ENCODE measurements at regions not wholly inside any gene's neighbourhood (a gene's known extent, or its start where the extent isn't known, plus 50 kb on each side); places are given as distances from the start of the nearest gene placed in this dataset.

GRCh38 chr5:126031989-126032716 lies 391.1 kb upstream of the GRAMD2B start:
- DNase-seq (ENCODE audit: low spot score, unreplicated experiment) = no peak
- H3K27ac Mint-ChIP-seq = no peak overlapping the region
- H3K4me3 Mint-ChIP-seq (ENCODE audit: low read depth) = no peak overlapping the region
- TF ChIP-seq CTCF (IDR thresholded peaks at IDR 0.05; ENCODE audit: unreplicated experiment) = no peak
- H3K9me3 Mint-ChIP-seq (ENCODE audit: low read depth) = peaks cover 33% of the 10 kb centered on the region
- peaks cover 2% of the 10 kb centered on the region for H3K4me1 Mint-ChIP-seq (ENCODE audit: low read depth)
- no peaks in the 10 kb centered on the region for H3K27me3 Mint-ChIP-seq
- peaks cover 11% of the 10 kb centered on the region for H3K36me3 Mint-ChIP-seq (ENCODE audit: insufficient read depth)

- Mint-ChIP-seq H3K27ac (peak overlapping the region; percentile 96), H3K9me3 (ENCODE audit: low read depth) (peaks cover 3% of the 10 kb centered on the region), H3K4me3 (ENCODE audit: low read depth) (no peak overlapping the region), H3K4me1 (ENCODE audit: low read depth) (peaks cover 50% of the 10 kb centered on the region), H3K36me3 (ENCODE audit: insufficient read depth) (peaks cover 4% of the 10 kb centered on the region), H3K27me3 (no peaks in the 10 kb centered on the region)
- no peak for TF ChIP-seq CTCF (IDR thresholded peaks at IDR 0.05; ENCODE audit: unreplicated experiment)
- no peak for DNase-seq (ENCODE audit: low spot score, unreplicated experiment)
These were observed 379.5 kb upstream of the GRAMD2B start for GRCh38 chr5:126043688-126044087.

GRCh38 chr5:126044111-126044668 lies 379.0 kb upstream of the GRAMD2B start:
- Mint-ChIP-seq H3K4me1 (ENCODE audit: low read depth) (peaks cover 51% of the 10 kb centered on the region), H3K27me3 (no peaks in the 10 kb centered on the region), H3K9me3 (ENCODE audit: low read depth) (peaks cover 3% of the 10 kb centered on the region), H3K4me3 (ENCODE audit: low read depth) (no peak overlapping the region), H3K36me3 (ENCODE audit: insufficient read depth) (peaks cover 4% of the 10 kb centered on the region), H3K27ac (peak overlapping the region; percentile 96)
- no peak for TF ChIP-seq CTCF (IDR thresholded peaks at IDR 0.05; ENCODE audit: unreplicated experiment)
- no peak for DNase-seq (ENCODE audit: low spot score, unreplicated experiment)

GRCh38 chr5:126044931-126045565 lies 378.2 kb upstream of the GRAMD2B start:
- no peak for TF ChIP-seq CTCF (IDR thresholded peaks at IDR 0.05; ENCODE audit: unreplicated experiment)
- Mint-ChIP-seq H3K4me3 (ENCODE audit: low read depth) (no peak overlapping the region), H3K36me3 (ENCODE audit: insufficient read depth) (peaks cover 6% of the 10 kb centered on the region), H3K4me1 (ENCODE audit: low read depth) (peaks cover 53% of the 10 kb centered on the region), H3K27ac (peak overlapping the region; percentile 82), H3K9me3 (ENCODE audit: low read depth) (peaks cover 6% of the 10 kb centered on the region), H3K27me3 (no peaks in the 10 kb centered on the region)
- DNase-seq (ENCODE audit: low spot score, unreplicated experiment) = no peak

GRCh38 chr5:126046318-126046717 lies 376.9 kb upstream of the GRAMD2B start:
- H3K27me3 Mint-ChIP-seq = no peaks in the 10 kb centered on the region
- no peak overlapping the region for H3K4me3 Mint-ChIP-seq (ENCODE audit: low read depth)
- peaks cover 53% of the 10 kb centered on the region for H3K4me1 Mint-ChIP-seq (ENCODE audit: low read depth)
- peaks cover 6% of the 10 kb centered on the region for H3K9me3 Mint-ChIP-seq (ENCODE audit: low read depth)
- H3K27ac Mint-ChIP-seq = no peak overlapping the region
- DNase-seq (ENCODE audit: low spot score, unreplicated experiment) = no peak
- no peak for TF ChIP-seq CTCF (IDR thresholded peaks at IDR 0.05; ENCODE audit: unreplicated experiment)
- H3K36me3 Mint-ChIP-seq (ENCODE audit: insufficient read depth) = peaks cover 7% of the 10 kb centered on the region
